ENCODE measurements at regions not wholly inside any gene's neighbourhood (a gene's known extent, or its start where the extent isn't known, plus 50 kb on each side); places are given as distances from the start of the nearest gene placed in this dataset.
A peak's percentile ranks its signal among the peaks of the same experiment; 100 is the strongest.

GRCh38 chr15:99454107-99454809, 111.5 kb upstream of the MEF2A start:
- peak overlapping the region in 2 of 4 donors; percentile 74 to 80 for H3K27ac ChIP-seq
- H3K4me3 ChIP-seq = no peak overlapping the region
- DNase-seq = peak in 1 of 3 donors; percentile 13
- peaks cover 0 to 26% (median 9%) of the 10 kb centered on the region in 4 donors for H3K4me1 ChIP-seq
- TF ChIP-seq CTCF (IDR thresholded peaks at IDR 0.05) (no peak), POLR2A (IDR thresholded peaks at IDR 0.05) (no peak)
- H3K27me3 ChIP-seq = no peaks in the 10 kb centered on the region
- no peaks in the 10 kb centered on the region for H3K36me3 ChIP-seq
- no peaks in the 10 kb centered on the region for H3K9me3 ChIP-seq

- Histone ChIP-seq H3K9me3 (no peaks in the 10 kb centered on the region), H3K27me3 (no peaks in the 10 kb centered on the region), H3K4me3 (no peak overlapping the region), H3K36me3 (no peaks in the 10 kb centered on the region), H3K27ac (peak overlapping the region in 3 of 4 donors; percentile 55 to 80 (median 74)), H3K4me1 (peaks cover 0 to 26% (median 9%) of the 10 kb centered on the region in 4 donors)
- peak; percentile 17 to 74 (median 55) for DNase-seq
- TF ChIP-seq POLR2A (IDR thresholded peaks at IDR 0.05) (no peak), CTCF (IDR thresholded peaks at IDR 0.05) (no peak)
Observed at GRCh38 chr15:99454941-99455788, 110.6 kb upstream of the MEF2A start.

- no peak overlapping the region for H3K27ac ChIP-seq
- peaks cover 0 to 20% (median 9%) of the 10 kb centered on the region in 4 donors for H3K4me1 ChIP-seq
- no peak for DNase-seq
- H3K27me3 ChIP-seq = no peaks in the 10 kb centered on the region
- H3K36me3 ChIP-seq = no peaks in the 10 kb centered on the region
- H3K9me3 ChIP-seq = no peaks in the 10 kb centered on the region
- H3K4me3 ChIP-seq = no peak overlapping the region
- no peak for TF ChIP-seq CTCF (IDR thresholded peaks at IDR 0.05)
- no peak for TF ChIP-seq POLR2A (IDR thresholded peaks at IDR 0.05)
Observed at GRCh38 chr15:99455789-99456160, 110.0 kb upstream of the MEF2A start.

GRCh38 chr15:99464137-99464536, 101.6 kb upstream of the MEF2A start:
- Histone ChIP-seq H3K4me3 (no peak overlapping the region), H3K4me1 (no peaks in the 10 kb centered on the region), H3K36me3 (no peaks in the 10 kb centered on the region), H3K27me3 (no peaks in the 10 kb centered on the region), H3K27ac (no peak overlapping the region), H3K9me3 (no peaks in the 10 kb centered on the region)
- DNase-seq = no peak
- TF ChIP-seq POLR2A (IDR thresholded peaks at IDR 0.05) (no peak), CTCF (IDR thresholded peaks at IDR 0.05) (no peak)

- Histone ChIP-seq H3K4me1 (no peaks in the 10 kb centered on the region), H3K36me3 (no peaks in the 10 kb centered on the region), H3K27me3 (no peaks in the 10 kb centered on the region), H3K4me3 (no peak overlapping the region), H3K9me3 (no peaks in the 10 kb centered on the region), H3K27ac (peak overlapping the region in 1 of 4 donors; percentile 13)
- no peak for TF ChIP-seq POLR2A (IDR thresholded peaks at IDR 0.05)
- no peak for TF ChIP-seq CTCF (IDR thresholded peaks at IDR 0.05)
- no peak for DNase-seq
Observed at GRCh38 chr15:99466701-99467337, 99.0 kb upstream of the MEF2A start.
